ENCODE measurements at regions not wholly inside any gene's neighbourhood (a gene's known extent, or its start where the extent isn't known, plus 50 kb on each side); places are given as distances from the start of the nearest gene placed in this dataset.

DNA sequence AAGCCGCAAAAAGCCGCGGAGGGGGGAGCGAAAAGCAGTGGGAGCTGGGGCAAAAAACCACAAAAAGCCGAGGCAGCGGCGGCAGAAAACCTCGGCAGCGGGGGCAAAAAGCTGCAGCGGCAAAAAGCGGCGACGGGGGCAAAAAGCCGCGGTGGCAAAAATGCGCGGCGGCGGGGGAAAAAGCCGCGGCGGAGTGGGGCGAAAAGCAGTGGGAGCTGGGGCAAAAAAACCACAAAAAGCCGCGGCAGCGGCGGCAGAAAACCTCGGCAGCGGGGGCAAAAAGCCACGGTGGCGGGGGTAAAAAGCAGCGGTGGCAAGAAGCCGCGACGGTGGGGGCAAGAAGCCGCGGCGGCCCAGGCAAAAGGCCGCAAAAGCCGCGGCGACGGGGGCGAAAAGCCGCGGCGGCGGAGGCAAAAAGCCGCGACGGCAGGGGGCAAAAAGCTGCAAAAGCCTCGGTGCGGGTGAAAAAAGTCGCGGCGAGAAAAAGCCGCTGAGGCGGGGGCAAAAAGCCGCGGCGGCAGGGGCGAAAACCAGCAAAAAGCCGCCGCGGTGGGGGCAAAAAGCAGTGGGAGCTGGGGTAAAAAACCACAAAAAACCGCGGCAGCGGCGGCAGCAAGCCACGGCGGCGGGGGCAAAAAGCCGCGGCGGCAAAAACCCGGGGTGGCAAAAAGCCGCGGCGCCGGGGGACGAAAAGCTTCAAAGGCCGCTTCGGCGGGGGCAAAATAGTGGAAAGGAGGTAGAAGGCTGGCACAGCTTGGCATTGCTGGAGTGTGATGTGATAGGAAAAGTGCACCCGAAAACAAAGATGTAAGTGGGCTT, 135.9 kb downstream of the ZNF92 start (continued):
- TF ChIP-seq PHF8 (IDR thresholded peaks at IDR 0.05; ENCODE audit: borderline replicate concordance, low read length) (peak; percentile 35; the same call in 1 of the 2 replicates), CBX8 (IDR thresholded peaks at IDR 0.05; ENCODE audit: borderline replicate concordance, extremely low read depth, low read depth, low read length, poor library complexity, severe bottlenecking) (peak; percentile 91), PRPF4 (IDR thresholded peaks at IDR 0.05; ENCODE audit: insufficient read depth, low read depth, low read length, poor library complexity, severe bottlenecking) (peak; percentile 56), GATA2 (CRISPR knock-in tag; IDR thresholded peaks at IDR 0.05) (no peak), STAT5B (CRISPR knock-in tag; IDR thresholded peaks at IDR 0.05) (no peak), POLR2B (IDR thresholded peaks at IDR 0.05; ENCODE audit: low read depth, partially characterized antibody) (no peak), MED1 (CRISPR knock-in tag; IDR thresholded peaks at IDR 0.05; ENCODE audit: borderline replicate concordance) (no peak), JUNB (CRISPR knock-in tag; conservative IDR thresholded peaks at IDR 0.05) (no peak), U2AF1 (optimal IDR thresholded peaks at IDR 0.05; ENCODE audit: low read depth, low read length) (peak; percentile 58), MAZ (CRISPR knock-in tag; conservative IDR thresholded peaks at IDR 0.05 in 1 of 2, IDR thresholded peaks at IDR 0.05 in 1 of 2) (0 out of 4 replicates have a peak, but pooled peaks of 1 of the 2 experiments have one; percentile 47), TAF9B (IDR thresholded peaks at IDR 0.05; ENCODE audit: partially characterized antibody) (no peak)
- TF ChIP-seq, protein P1, sequence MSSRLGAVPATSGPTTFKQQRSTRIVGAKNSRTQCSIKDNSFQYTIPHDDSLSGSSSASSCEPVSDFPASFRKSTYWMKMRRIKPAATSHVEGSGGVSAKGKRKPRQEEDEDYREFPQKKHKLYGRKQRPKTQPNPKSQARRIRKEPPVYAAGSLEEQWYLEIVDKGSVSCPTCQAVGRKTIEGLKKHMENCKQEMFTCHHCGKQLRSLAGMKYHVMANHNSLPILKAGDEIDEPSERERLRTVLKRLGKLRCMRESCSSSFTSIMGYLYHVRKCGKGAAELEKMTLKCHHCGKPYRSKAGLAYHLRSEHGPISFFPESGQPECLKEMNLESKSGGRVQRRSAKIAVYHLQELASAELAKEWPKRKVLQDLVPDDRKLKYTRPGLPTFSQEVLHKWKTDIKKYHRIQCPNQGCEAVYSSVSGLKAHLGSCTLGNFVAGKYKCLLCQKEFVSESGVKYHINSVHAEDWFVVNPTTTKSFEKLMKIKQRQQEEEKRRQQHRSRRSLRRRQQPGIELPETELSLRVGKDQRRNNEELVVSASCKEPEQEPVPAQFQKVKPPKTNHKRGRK (tag; IDR thresholded peaks at IDR 0.05) = peak; percentile 81
- TF ChIP-seq, protein P2, sequence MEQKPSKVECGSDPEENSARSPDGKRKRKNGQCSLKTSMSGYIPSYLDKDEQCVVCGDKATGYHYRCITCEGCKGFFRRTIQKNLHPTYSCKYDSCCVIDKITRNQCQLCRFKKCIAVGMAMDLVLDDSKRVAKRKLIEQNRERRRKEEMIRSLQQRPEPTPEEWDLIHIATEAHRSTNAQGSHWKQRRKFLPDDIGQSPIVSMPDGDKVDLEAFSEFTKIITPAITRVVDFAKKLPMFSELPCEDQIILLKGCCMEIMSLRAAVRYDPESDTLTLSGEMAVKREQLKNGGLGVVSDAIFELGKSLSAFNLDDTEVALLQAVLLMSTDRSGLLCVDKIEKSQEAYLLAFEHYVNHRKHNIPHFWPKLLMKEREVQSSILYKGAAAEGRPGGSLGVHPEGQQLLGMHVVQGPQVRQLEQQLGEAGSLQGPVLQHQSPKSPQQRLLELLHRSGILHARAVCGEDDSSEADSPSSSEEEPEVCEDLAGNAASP (IDR thresholded peaks at IDR 0.05) = no peak
- TF ChIP-seq, protein P3, sequence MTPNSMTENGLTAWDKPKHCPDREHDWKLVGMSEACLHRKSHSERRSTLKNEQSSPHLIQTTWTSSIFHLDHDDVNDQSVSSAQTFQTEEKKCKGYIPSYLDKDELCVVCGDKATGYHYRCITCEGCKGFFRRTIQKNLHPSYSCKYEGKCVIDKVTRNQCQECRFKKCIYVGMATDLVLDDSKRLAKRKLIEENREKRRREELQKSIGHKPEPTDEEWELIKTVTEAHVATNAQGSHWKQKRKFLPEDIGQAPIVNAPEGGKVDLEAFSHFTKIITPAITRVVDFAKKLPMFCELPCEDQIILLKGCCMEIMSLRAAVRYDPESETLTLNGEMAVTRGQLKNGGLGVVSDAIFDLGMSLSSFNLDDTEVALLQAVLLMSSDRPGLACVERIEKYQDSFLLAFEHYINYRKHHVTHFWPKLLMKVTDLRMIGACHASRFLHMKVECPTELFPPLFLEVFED (CRISPR knock-in tag; conservative IDR thresholded peaks at IDR 0.05) = no peak
- TF ChIP-seq, protein P4, sequence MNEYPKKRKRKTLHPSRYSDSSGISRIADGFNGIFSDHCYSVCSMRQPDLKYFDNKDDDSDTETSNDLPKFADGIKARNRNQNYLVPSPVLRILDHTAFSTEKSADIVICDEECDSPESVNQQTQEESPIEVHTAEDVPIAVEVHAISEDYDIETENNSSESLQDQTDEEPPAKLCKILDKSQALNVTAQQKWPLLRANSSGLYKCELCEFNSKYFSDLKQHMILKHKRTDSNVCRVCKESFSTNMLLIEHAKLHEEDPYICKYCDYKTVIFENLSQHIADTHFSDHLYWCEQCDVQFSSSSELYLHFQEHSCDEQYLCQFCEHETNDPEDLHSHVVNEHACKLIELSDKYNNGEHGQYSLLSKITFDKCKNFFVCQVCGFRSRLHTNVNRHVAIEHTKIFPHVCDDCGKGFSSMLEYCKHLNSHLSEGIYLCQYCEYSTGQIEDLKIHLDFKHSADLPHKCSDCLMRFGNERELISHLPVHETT (CRISPR knock-in tag; conservative IDR thresholded peaks at IDR 0.05 in 1 of 2, IDR thresholded peaks at IDR 0.05 in 1 of 2) = no peak

Measured in K562 (cell line).